B cell (primary cell): ENCODE measurements at regions not wholly inside any gene's neighbourhood (a gene's known extent, or its start where the extent isn't known, plus 50 kb on each side); places are given as distances from the start of the nearest gene placed in this dataset.

Experiments
- ATAC-seq: fragments of 200-7000 bp; cut with Tn5 transposase; one replicate; pipeline ENCODE4 v1.10.0; 2021; ENCODE audit warnings: low read depth, mild to moderate bottlenecking, moderate number of reproducible peaks, moderate library complexity
- CTCF ChIA-PET: fragments of 350-600 bp; sonication (Branson Sonifier 250); formaldehyde crosslinking; loops from one replicate; lab custom pipeline; 2021; ENCODE audit warnings: antibody characterized with exemption, inconsistent platforms; lab: Charles Lee
- POLR2A ChIA-PET: fragments of 350-600 bp; sonication (Branson Sonifier 250); formaldehyde crosslinking; loops from one replicate; lab custom pipeline; 2021; ENCODE audit warnings: antibody characterized with exemption; lab: Charles Lee
- DNase-seq: peaks from one replicate; pipeline ENCODE4 v3.0.0; 2013
- H2AFZ ChIP-seq: 2 replicates; pipeline ENCODE4 v1.6.1; 2012; ENCODE audit warnings: mild to moderate bottlenecking, low read depth, low read length; ENCODE audit not compliant: insufficient read depth, poor library complexity, severe bottlenecking
- H3K27ac ChIP-seq, 2 donors: 1 replicate in 1 of 2; 2 replicates in 1 of 2; pipeline ENCODE4 v1.5.1; 2012 to 2013; ENCODE audit warnings: low read length in 2 of 2, mild to moderate bottlenecking in 2 of 2, moderate library complexity in 1 of 2
- H3K27me3 ChIP-seq, 4 experiments: fragments of 200-600 bp in 1 of 4; sonication (generic) in 1 of 4; replicated peaks in 1 of 4; 1 replicate in 2 of 4; 2 replicates in 2 of 4; pipeline versions ENCODE4 v1.6.1 to v1.7.0; 2013 to 2016; ENCODE audit warnings: low read length in 3 of 4, mild to moderate bottlenecking in 2 of 4, mixed read lengths in 1 of 4, moderate library complexity in 1 of 4; ENCODE audit not compliant: insufficient read depth in 4 of 4, control insufficient read depth in 3 of 4; ENCODE audit errors: control extremely low read depth in 1 of 4
- H3K36me3 ChIP-seq, 2 experiments: replicated peaks in 1 of 2; 1 replicate in 1 of 2; 2 replicates in 1 of 2; pipeline versions ENCODE4 v1.6.1 to v1.7.1; 2013; ENCODE audit warnings: low read length in 1 of 2; ENCODE audit not compliant: insufficient read depth in 2 of 2, control insufficient read depth in 1 of 2; ENCODE audit errors: control extremely low read depth in 1 of 2, extremely low read depth in 1 of 2
- H3K4me1 ChIP-seq, 2 donors: fragments of 200-600 bp in 1 of 2; sonication (generic) in 1 of 2; 1 replicate in 1 of 2; 2 replicates in 1 of 2; pipeline versions ENCODE4 v1.5.1 to v1.6.1; 2013 to 2017; ENCODE audit warnings: low read length in 2 of 2; ENCODE audit not compliant: control insufficient read depth in 2 of 2, insufficient read depth in 2 of 2
- H3K4me2 ChIP-seq: replicated peaks from 2 replicates; pipeline ENCODE3; 2012; ENCODE audit warnings: mild to moderate bottlenecking, low read depth, low read length; ENCODE audit not compliant: poor library complexity, severe bottlenecking
- H3K4me3 ChIP-seq, 5 experiments: fragments of 200-600 bp in 1 of 5; sonication (generic) in 1 of 5; 1 replicate in 3 of 5; 2 replicates in 2 of 5; pipeline versions ENCODE4 v1.5.1 to v1.7.0; 2011 to 2016; ENCODE audit warnings: low read length in 4 of 5, mild to moderate bottlenecking in 4 of 5, low read depth in 2 of 5, control low read depth in 1 of 5, moderate library complexity in 1 of 5; ENCODE audit not compliant: insufficient read depth in 1 of 5; ENCODE audit errors: control extremely low read depth in 1 of 5, extremely low read depth in 1 of 5
- H3K79me2 ChIP-seq: fragments of 200-600 bp; sonication (generic); one replicate; pipeline ENCODE4 v1.6.0; 2016; ENCODE audit warnings: low read length; ENCODE audit not compliant: control insufficient read depth, insufficient read depth
- H3K9ac ChIP-seq: fragments of 200-600 bp; sonication (generic); 2 replicates; pipeline ENCODE4 v1.6.1; 2017; ENCODE audit warnings: mild to moderate bottlenecking, low read length, moderate library complexity
- H3K9me3 ChIP-seq, 3 donors: one replicate each; pipeline versions ENCODE4 v1.6.1 to v1.7.1; 2013; ENCODE audit warnings: low read length in 2 of 3; ENCODE audit not compliant: control insufficient read depth in 2 of 3, insufficient read depth in 1 of 3; ENCODE audit errors: control extremely low read depth in 1 of 3
- H4K20me1 ChIP-seq: 2 replicates; pipeline ENCODE4 v1.6.0; 2012; ENCODE audit warnings: mild to moderate bottlenecking, low read length; ENCODE audit not compliant: insufficient read depth, control insufficient read depth, poor library complexity, severe bottlenecking
- H3K27ac Mint-ChIP-seq: one replicate; pipeline ENCODE4 v1.8.0; 2021; ENCODE audit warnings: mixed read lengths
- H3K27me3 Mint-ChIP-seq: one replicate; pipeline ENCODE4 v1.8.0; 2021; ENCODE audit warnings: mixed read lengths
- H3K4me1 Mint-ChIP-seq: one replicate; pipeline ENCODE4 v1.8.0; 2021; ENCODE audit warnings: mixed read lengths
- H3K4me3 Mint-ChIP-seq: one replicate; pipeline ENCODE4 v1.8.0; 2021; ENCODE audit warnings: mixed read lengths
- H3K9me3 Mint-ChIP-seq: one replicate; pipeline ENCODE4 v1.8.0; 2022; ENCODE audit warnings: mixed read lengths; ENCODE audit not compliant: insufficient read depth
- CTCF ChIP-seq: fragments of 200-600 bp; IDR thresholded peaks from one replicate; pipeline ENCODE4 v1.8.0; 2022; ENCODE audit warnings: antibody characterized with exemption, mild to moderate bottlenecking
- EZH2 ChIP-seq: IDR thresholded peaks from 2 replicates; pipeline ENCODE4 v1.6.1; 2012; ENCODE audit warnings: borderline replicate concordance, low read depth, mild to moderate bottlenecking, moderate library complexity, low read length; ENCODE audit not compliant: insufficient read depth, poor library complexity, severe bottlenecking
- WGBS: methylation state at CpG from one replicate; pipeline ENCODE4 v1.1.5; 2013; ENCODE audit warnings: missing lambda C conversion rate; ENCODE audit not compliant: insufficient coverage; 5-methylcytosine and 5-hydroxymethylcytosine counted together
- intact Hi-C: fragments of 100-400 bp; cut with micrococcal nuclease; formaldehyde crosslinking; loops from one replicate; pipeline ENCODE4 v1.10.0; 2022

GRCh38 chr1:217364220-217364619 is 266.7 kb downstream of the GPATCH2 start:
- no peaks in the 10 kb centered on the region for H3K9me3 Mint-ChIP-seq
- Histone ChIP-seq H3K4me3 (no peak overlapping the region), H3K79me2 (no peaks in the 10 kb centered on the region), H2AFZ (no peak overlapping the region), H3K27me3 (no peaks in the 10 kb centered on the region), H3K27ac (no peak overlapping the region), H3K9ac (no peak overlapping the region), H4K20me1 (no peaks in the 10 kb centered on the region), H3K36me3 (no peaks in the 10 kb centered on the region), H3K9me3 (no peaks in the 10 kb centered on the region), H3K4me2 (no peak overlapping the region), H3K4me1 (no peaks in the 10 kb centered on the region)
- no peak overlapping the region for H3K4me3 Mint-ChIP-seq
- POLR2A ChIA-PET: no interaction called here
- no peaks in the 10 kb centered on the region for H3K27me3 Mint-ChIP-seq
- H3K27ac Mint-ChIP-seq: no peak overlapping the region
- TF ChIP-seq EZH2 (no peak), CTCF (no peak)
- WGBS: 97% methylated on average over 3 of the region's 3 CpGs
- intact Hi-C loops: no loop called here
- DNase-seq (no peak), ATAC-seq (no peak)
- CTCF ChIA-PET: no interaction called here
- peaks cover under 1% of the 10 kb centered on the region for H3K4me1 Mint-ChIP-seq

GRCh38 chr1:217363319-217363718 is 267.6 kb downstream of the GPATCH2 start:
- TF ChIP-seq CTCF (no peak), EZH2 (no peak)
- Histone ChIP-seq H3K4me1 (no peaks in the 10 kb centered on the region), H3K9ac (no peak overlapping the region), H3K4me3 (no peak overlapping the region), H3K36me3 (no peaks in the 10 kb centered on the region), H3K27me3 (no peaks in the 10 kb centered on the region), H2AFZ (no peak overlapping the region), H3K4me2 (no peak overlapping the region), H3K27ac (no peak overlapping the region), H4K20me1 (no peaks in the 10 kb centered on the region), H3K79me2 (no peaks in the 10 kb centered on the region), H3K9me3 (no peaks in the 10 kb centered on the region)
- ChIA-PET CTCF (no interaction called here), POLR2A (no interaction called here)
- Mint-ChIP-seq H3K4me1 (no peaks in the 10 kb centered on the region), H3K27ac (no peak overlapping the region), H3K27me3 (no peaks in the 10 kb centered on the region), H3K9me3 (no peaks in the 10 kb centered on the region), H3K4me3 (no peak overlapping the region)
- intact Hi-C loops: no loop called here
- 24% methylated on average over 4 of the region's 4 CpGs for WGBS
- ATAC-seq: no peak
- no peak for DNase-seq
